ENCODE measurements at regions not wholly inside any gene's neighbourhood (a gene's known extent, or its start where the extent isn't known, plus 50 kb on each side); places are given as distances from the start of the nearest gene placed in this dataset.

DNA sequence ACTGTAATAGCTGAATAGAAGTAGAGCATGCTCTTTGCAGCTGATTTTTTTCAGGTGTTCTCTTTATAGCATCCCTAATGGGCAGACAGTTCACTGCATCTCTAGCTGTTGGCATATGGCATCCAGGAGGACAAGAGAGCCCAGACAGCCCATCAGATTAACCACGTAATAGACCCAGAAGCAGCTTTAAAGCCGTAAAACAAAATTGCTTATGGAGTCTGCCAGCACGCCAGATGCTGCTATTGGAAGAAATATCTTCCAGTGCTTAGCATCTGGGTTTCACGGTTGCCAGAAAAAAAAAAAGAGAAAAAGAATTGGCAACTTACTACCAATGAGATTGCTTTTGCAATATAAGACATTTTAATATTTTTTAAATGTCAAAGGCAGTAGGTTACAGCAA is 869.4 kb upstream of the NUDT12 start:
- no peaks in the 10 kb centered on the region for H4K20me1 ChIP-seq (ENCODE audit: insufficient read depth)
- no peak overlapping the region for H3K4me2 ChIP-seq
- H3K9me2 ChIP-seq: no peaks in the 10 kb centered on the region
- 23% methylated on average over 4 of the region's 4 CpGs for WGBS (ENCODE audit: low lambda C conversion rate)
- CTCF ChIA-PET: interaction anchor here (1.0 to 1.5 kb wide), 3 partner anchors 11 to 623 kb away, joined by 3 to 4 read pairs (median 3); no protein-coding TSS in a partner anchor
- H3K79me2 ChIP-seq (ENCODE audit: insufficient read depth): no peaks in the 10 kb centered on the region
- no peaks in the 10 kb centered on the region for H3K27me3 ChIP-seq (ENCODE audit: insufficient read depth)
- H3F3A ChIP-seq (replicated peaks; ENCODE audit: insufficient read depth): no peaks in the 10 kb centered on the region
- no peaks in the 10 kb centered on the region for H3K36me3 ChIP-seq (replicated peaks in 1 of 2; ENCODE audit: control insufficient read depth in 1 of 2, insufficient read depth in 2 of 2, low read length in 1 of 2)
- peak; percentile 87 for TF ChIP-seq RCOR1 (IDR thresholded peaks at IDR 0.05; ENCODE audit: low read length)
- 0 out of 2 replicates have a peak, but pooled peaks have one; percentile 32 for TF ChIP-seq FOXJ3 (CRISPR knock-in tag; IDR thresholded peaks at IDR 0.05)
- peak in 1 of 2 experiments; percentile 95; a peak in 2 of 4 replicates for TF ChIP-seq EP300 (IDR thresholded peaks at IDR 0.05; ENCODE audit: borderline replicate concordance in 1 of 2, low read depth in 1 of 2, low read length in 1 of 2)
- TF ChIP-seq POLR2AphosphoS5 (IDR thresholded peaks at IDR 0.05; ENCODE audit: low read depth, low read length): 0 out of 2 replicates have a peak, but pooled peaks have one; percentile 25
- TF ChIP-seq, protein P1, sequence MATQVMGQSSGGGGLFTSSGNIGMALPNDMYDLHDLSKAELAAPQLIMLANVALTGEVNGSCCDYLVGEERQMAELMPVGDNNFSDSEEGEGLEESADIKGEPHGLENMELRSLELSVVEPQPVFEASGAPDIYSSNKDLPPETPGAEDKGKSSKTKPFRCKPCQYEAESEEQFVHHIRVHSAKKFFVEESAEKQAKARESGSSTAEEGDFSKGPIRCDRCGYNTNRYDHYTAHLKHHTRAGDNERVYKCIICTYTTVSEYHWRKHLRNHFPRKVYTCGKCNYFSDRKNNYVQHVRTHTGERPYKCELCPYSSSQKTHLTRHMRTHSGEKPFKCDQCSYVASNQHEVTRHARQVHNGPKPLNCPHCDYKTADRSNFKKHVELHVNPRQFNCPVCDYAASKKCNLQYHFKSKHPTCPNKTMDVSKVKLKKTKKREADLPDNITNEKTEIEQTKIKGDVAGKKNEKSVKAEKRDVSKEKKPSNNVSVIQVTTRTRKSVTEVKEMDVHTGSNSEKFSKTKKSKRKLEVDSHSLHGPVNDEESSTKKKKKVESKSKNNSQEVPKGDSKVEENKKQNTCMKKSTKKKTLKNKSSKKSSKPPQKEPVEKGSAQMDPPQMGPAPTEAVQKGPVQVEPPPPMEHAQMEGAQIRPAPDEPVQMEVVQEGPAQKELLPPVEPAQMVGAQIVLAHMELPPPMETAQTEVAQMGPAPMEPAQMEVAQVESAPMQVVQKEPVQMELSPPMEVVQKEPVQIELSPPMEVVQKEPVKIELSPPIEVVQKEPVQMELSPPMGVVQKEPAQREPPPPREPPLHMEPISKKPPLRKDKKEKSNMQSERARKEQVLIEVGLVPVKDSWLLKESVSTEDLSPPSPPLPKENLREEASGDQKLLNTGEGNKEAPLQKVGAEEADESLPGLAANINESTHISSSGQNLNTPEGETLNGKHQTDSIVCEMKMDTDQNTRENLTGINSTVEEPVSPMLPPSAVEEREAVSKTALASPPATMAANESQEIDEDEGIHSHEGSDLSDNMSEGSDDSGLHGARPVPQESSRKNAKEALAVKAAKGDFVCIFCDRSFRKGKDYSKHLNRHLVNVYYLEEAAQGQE (IDR thresholded peaks at IDR 0.05; ENCODE audit: low read depth, low read length): no peak
- peak; percentile 53 for TF ChIP-seq TCF12 (IDR thresholded peaks at IDR 0.05)
- peak; percentile 87 for TF ChIP-seq CHD2 (IDR thresholded peaks at IDR 0.05; ENCODE audit: low read length, partially characterized antibody)
- TF ChIP-seq YY1 (IDR thresholded peaks at IDR 0.05; ENCODE audit: low read depth): no peak
- TF ChIP-seq GATA2 (CRISPR knock-in tag; IDR thresholded peaks at IDR 0.05): peak; percentile 85
- TF ChIP-seq, protein P2, sequence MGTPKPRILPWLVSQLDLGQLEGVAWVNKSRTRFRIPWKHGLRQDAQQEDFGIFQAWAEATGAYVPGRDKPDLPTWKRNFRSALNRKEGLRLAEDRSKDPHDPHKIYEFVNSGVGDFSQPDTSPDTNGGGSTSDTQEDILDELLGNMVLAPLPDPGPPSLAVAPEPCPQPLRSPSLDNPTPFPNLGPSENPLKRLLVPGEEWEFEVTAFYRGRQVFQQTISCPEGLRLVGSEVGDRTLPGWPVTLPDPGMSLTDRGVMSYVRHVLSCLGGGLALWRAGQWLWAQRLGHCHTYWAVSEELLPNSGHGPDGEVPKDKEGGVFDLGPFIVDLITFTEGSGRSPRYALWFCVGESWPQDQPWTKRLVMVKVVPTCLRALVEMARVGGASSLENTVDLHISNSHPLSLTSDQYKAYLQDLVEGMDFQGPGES (IDR thresholded peaks at IDR 0.05; ENCODE audit: low read depth, low read length): no peak
- no peak for TF ChIP-seq JUND (IDR thresholded peaks at IDR 0.05)
- no peak for TF ChIP-seq ELF1 (IDR thresholded peaks at IDR 0.05)
- 0 out of 2 replicates have a peak overlapping the region, but pooled peaks have one; percentile 43 for H2AFZ ChIP-seq (ENCODE audit: low read depth)
- peaks cover 0 to 6% of the 10 kb centered on the region in 2 experiments; a peak in 2 of 4 replicates for H3K4me1 ChIP-seq (ENCODE audit: control insufficient read depth in 1 of 2, insufficient read depth in 2 of 2, low read depth in 1 of 2, low read length in 1 of 2)
- peak; percentile 50 for DNase-seq
- no peak overlapping the region for H3K9ac ChIP-seq
- no peaks in the 10 kb centered on the region for H3K9me3 ChIP-seq
- no peak overlapping the region for H3K4me3 ChIP-seq (ENCODE audit: low read depth in 2 of 2, low read length in 1 of 2)
- POLR2A ChIA-PET: interaction anchor here (1.0 kb wide), 1 partner anchor 1471 kb away, joined by 7 read pairs; no protein-coding TSS in a partner anchor
- H3K27ac ChIP-seq (ENCODE audit: low read depth in 2 of 2, low read length in 1 of 2): peak overlapping the region in 1 of 2 experiments; percentile 99; a peak in 2 of 4 replicates

DNA sequence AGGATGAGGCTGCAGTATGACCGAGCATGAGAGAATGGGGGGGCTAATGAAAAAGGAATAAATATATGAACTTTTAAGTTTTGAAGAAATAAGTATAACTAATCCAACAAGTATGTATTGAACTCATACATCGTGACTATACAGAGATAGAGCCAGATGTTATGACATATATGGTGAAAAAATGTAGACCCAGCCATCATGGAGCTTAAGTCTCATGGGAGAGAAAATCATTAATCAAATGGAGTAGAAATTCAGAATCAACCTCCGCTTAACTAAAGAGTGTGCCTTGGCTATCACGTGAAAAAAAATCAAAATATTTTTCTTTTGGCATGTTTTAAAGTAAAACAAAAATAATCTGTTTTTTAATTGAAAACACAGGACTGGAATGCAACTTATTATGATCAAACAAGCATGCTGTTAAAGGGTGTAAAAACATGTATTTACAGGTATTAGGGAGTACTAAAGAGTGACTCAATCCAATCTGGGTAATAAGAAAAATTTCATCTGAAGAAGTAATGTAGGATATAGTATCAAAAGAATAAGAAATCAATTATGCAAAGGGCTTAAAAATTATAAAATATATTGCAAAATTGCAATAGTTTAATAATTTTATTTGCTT is 868.5 kb upstream of the NUDT12 start:
- no peak for TF ChIP-seq RXRA (IDR thresholded peaks at IDR 0.05; ENCODE audit: borderline replicate concordance, low read depth)
- TF ChIP-seq TEAD4 (IDR thresholded peaks at IDR 0.05; ENCODE audit: borderline replicate concordance, insufficient read depth): no peak
- TF ChIP-seq RAD21 (IDR thresholded peaks at IDR 0.05; ENCODE audit: low read length): no peak
- TF ChIP-seq NRF1 (IDR thresholded peaks at IDR 0.05; ENCODE audit: low read depth, low read length): no peak
- TF ChIP-seq USF1 (IDR thresholded peaks at IDR 0.05; ENCODE audit: borderline replicate concordance, low read depth): no peak
- TF ChIP-seq PBX3 (IDR thresholded peaks at IDR 0.05): no peak
- TF ChIP-seq EP300 (IDR thresholded peaks at IDR 0.05; ENCODE audit: borderline replicate concordance in 1 of 2, low read depth in 1 of 2, low read length in 1 of 2): no peak
- TF ChIP-seq GATA2 (CRISPR knock-in tag; IDR thresholded peaks at IDR 0.05): no peak
- TF ChIP-seq CHD2 (IDR thresholded peaks at IDR 0.05; ENCODE audit: low read length, partially characterized antibody): no peak
- H3K9ac ChIP-seq: no peak overlapping the region
- no peak for DNase-seq
- ChIA-PET CTCF (interaction anchor here (1.0 to 1.5 kb wide), 2 partner anchors 83 to 622 kb away, joined by 3 read pairs; no protein-coding TSS in a partner anchor), POLR2A (no interaction called here)
- H3K4me1 ChIP-seq (ENCODE audit: control insufficient read depth in 1 of 2, insufficient read depth in 2 of 2, low read depth in 1 of 2, low read length in 1 of 2): peaks cover 0 to 6% of the 10 kb centered on the region in 2 experiments; a peak in 2 of 4 replicates
- H3K27me3 ChIP-seq (ENCODE audit: insufficient read depth): no peaks in the 10 kb centered on the region
- no peaks in the 10 kb centered on the region for H3F3A ChIP-seq (replicated peaks; ENCODE audit: insufficient read depth)
- H4K20me1 ChIP-seq (ENCODE audit: insufficient read depth): no peaks in the 10 kb centered on the region
- H2AFZ ChIP-seq (ENCODE audit: low read depth): no peak overlapping the region
- H3K4me3 ChIP-seq (ENCODE audit: low read depth in 2 of 2, low read length in 1 of 2): no peak overlapping the region
- H3K27ac ChIP-seq (ENCODE audit: low read depth in 2 of 2, low read length in 1 of 2): peak overlapping the region in 1 of 2 experiments; percentile 99; a peak in 2 of 4 replicates
- 76% methylated on average over 4 of the region's 4 CpGs for WGBS (ENCODE audit: low lambda C conversion rate)
- H3K9me3 ChIP-seq: no peaks in the 10 kb centered on the region
- H3K9me2 ChIP-seq: no peaks in the 10 kb centered on the region
- no peak overlapping the region for H3K4me2 ChIP-seq
- H3K36me3 ChIP-seq (replicated peaks in 1 of 2; ENCODE audit: control insufficient read depth in 1 of 2, insufficient read depth in 2 of 2, low read length in 1 of 2): no peaks in the 10 kb centered on the region
- no peaks in the 10 kb centered on the region for H3K79me2 ChIP-seq (ENCODE audit: insufficient read depth)
